NOMO-1 treated with DMSO at 0.1 percent for 48 hours (cell line): ENCODE measurements at regions not wholly inside any gene's neighbourhood (a gene's known extent, or its start where the extent isn't known, plus 50 kb on each side); places are given as distances from the start of the nearest gene placed in this dataset.
"Not testable (repeated sequence)": the region's sequence is repeated elsewhere in the genome, so short reads cannot be mapped to it uniquely, and the experiment has no call there.

Experiments
- DNase-seq: peaks from one replicate; lab custom pipeline; 2025; ENCODE audit not compliant: unreplicated experiment; lab: John Stamatoyannopoulos, UW

DNA sequence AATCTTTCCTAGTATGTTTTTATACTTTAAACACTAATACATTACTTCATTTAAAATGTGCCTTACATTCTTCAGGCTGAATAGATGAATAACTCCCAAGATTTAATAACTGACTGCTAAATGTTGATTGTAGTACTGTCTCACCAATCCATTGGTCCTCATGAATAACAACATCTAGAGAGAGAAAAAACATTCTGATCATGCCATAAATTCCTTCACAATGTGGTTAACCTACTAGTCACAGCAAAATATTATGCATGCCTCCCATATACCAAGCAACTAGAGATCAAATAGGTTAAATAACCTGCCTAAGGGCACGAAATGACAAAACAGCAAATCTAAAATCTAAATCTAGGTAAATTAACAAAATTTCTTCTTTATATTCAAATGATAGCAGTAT lies 66.2 kb downstream of the SYT15 start:
- DNase-seq: not testable (repeated sequence)

DNA sequence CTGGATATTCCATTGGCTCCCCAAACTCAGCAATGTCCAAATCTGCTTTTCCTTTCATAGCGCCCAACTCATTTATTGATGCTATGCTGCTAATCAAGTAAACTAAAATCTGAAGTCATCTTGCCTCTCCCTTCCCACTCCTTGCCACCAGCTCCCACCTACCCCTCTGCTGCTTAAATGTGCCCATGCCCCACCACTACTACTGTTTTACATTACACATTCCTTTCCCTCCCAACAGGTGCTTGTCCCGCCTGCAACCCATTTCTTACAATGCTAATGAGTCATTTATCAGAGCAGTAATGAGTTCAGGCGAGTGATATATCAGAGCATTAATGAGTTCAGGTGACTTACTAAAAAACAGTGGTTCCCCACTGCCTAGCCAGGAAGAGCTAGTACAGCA lies 67.2 kb downstream of the SYT15 start:
- DNase-seq: not testable (repeated sequence)

DNA sequence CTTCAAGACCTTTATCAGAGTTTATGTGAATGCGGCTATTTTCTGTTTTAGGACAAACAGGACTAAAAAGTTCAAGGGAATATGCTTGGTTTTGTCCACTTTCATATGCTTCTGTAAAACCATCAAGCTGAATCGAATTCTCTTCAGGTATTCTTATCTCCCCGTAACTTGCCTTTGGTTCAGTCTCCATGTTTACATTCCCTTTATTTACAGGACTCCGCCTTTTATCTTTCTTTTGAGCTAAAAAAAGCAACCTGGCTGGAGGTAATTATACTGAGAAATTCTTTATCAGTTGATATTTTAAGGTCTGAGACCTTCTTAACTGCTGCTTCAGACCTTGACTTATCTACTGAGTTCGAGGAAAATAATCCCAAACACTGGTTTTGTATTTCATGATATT lies 72.0 kb downstream of the SYT15 start:
- DNase-seq: not testable (repeated sequence)

DNA sequence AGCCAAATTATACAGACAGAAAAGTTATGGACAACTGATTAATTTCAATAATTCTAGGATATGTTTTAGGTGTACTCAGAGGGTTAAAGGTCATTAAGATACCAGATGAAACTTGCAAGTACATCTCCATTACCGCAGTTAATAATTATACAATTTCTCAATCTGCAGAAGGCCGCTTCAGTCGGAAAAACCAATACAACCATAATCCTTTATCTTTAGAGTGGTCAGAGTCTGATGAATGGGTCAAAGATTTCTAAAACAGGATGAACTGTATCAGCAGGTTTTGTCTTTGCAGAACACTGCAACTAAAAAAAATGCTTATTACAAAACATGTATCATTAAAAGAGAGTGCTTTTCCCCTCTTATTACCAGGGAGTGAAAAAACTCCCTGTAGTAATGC lies 78.5 kb downstream of the SYT15 start:
- DNase-seq: not testable (repeated sequence)

DNA sequence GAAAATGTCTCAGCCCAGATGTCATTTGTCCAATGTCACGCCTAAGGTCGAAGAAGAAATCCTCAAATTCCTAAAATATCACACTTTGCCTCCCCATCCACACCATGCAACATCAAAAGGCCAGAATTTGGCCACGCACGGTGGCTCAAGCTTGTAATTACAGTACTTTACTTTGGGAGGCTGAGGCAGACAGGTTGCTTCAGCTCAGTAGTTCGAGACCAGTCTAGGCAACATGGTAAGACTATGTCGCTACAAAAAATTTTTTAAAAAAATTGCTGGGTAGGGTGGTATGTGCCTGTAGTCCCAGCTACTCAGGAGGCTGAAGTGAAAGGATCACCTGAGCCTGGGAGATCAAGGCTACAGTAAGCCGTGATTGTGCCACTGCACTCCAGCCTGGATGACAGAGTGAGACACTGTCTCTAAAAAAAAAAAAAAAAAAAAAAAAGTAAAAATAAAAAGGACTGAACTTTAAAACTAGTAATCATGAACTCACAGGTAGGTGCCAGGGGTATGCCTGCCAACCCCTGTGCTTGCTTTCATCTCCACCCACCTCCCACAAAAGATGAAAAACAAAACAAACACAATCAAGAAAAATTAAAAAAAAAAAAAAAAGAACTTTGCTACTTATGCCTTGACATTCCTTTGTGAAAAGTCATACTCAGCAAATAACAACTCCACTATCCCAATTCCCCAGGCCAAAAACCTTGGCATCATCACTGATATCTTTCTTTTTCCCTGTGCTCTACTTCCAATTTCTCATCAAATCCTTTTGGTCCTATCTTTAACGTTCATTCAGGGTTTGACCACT lies 81.3 kb downstream of the SYT15 start:
- not testable (repeated sequence) for DNase-seq

DNA sequence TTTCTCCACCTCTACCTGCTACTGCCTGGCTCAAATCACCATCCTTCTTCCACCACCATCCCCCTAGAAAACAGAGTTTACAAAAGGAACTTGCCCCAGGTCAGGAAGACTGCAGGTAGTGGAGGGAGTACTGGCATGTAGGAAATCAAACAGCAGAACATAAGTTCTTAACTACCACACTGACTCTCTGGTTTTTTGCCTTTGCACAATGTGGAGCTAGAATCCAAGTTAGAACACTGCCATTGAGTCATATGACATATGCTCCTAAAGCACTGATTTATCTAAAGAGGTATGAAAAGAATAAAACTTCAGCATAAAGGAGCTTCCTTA lies 81.9 kb downstream of the SYT15 start:
- not testable (repeated sequence) for DNase-seq

DNA sequence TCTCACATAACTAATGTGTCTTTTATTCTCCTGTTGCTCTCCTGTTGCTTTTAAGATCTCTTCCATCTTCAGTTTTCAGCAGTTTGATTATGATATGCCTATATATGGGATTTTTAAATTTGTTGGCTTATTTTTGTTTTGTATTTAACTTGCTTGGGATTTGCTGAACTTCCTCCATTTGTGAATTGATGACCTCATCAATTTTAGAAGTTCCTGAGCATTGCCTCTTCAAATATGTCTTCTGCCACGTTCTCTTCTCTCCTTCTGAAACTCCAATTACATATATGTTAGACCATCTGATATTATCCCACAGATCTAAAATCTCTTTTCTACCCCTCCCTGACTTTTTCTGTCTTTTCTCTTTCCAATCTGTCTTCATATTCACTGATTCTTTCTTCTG lies 86.6 kb downstream of the SYT15 start:
- not testable (repeated sequence) for DNase-seq

DNA sequence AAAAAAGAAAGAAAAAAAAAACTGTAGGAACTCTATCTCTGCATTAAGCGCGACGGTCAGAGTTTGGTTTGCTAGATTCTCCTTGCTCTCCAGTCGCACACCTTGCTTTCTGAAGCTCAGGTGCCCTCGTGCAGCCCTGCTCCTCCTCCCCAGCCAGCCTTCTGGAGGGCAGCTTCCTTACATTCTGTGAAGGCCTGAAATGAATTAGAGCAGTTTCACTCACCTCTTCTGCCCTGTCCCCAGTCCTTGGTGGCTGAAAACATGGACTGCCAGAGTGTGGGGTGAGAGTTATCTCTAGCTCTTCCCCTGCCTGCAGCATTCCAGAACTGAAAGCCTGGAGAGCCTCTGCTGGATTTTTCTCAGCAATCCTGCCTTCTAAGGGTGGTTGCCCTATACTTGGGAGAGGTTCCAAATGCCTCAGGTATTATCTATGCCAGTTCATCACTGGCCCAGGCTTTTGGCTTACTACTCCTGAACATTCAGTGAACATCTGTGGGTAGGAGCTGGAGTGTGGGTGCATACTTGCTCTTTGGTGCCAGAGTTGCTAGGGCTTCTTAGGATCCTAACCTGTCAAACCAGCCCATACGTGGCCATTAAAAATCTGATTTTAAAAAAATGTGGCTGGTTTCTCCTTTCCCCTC lies 89.5 kb downstream of the SYT15 start:
- DNase-seq: not testable (repeated sequence)

DNA sequence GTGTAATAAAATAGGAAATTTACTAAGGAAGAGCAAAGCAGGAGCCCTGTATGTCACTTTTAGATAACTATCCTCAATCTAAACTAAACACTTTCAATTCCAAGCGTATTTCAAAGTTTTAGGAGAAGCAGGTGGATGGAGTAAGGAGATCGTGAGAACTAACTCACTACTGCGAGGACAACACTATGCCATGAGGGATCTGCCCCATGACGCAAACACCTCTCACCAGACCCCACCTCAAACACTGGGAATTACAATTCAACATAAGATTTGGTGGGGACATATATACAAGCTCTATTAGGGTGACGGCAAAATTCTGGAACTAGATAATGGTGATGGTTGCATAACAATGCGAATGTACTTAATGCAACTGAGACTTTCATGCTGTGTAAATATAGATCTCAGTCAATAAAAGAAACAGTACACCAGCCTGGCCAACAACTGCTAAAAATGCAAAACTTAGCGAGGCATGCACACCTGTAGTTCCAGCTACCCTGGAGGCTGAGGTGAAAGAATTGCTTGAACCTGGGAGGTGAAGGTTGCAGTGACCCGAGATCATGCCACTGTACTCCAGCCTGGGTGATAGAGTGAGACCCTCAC lies 99.0 kb downstream of the SYT15 start:
- not testable (repeated sequence) for DNase-seq

DNA sequence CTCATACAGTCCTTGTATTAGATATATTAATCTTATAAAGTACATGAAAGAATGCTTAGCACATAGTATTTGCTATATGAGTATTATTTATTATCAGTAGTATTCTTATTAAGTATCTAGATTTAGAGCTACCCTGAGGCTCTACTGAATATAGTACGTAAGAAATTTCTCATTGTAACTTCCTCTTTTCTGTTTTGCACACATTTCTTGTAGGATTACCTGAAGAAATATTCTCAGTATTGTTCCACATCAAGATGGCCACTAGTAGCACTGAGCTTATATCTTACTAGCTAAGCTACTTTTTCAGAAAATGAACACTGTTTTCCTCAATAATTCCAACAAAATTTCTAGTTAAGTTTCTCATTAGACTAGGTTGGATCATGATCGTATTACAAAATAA lies 112.5 kb downstream of the SYT15 start:
- DNase-seq: not testable (repeated sequence)

DNA sequence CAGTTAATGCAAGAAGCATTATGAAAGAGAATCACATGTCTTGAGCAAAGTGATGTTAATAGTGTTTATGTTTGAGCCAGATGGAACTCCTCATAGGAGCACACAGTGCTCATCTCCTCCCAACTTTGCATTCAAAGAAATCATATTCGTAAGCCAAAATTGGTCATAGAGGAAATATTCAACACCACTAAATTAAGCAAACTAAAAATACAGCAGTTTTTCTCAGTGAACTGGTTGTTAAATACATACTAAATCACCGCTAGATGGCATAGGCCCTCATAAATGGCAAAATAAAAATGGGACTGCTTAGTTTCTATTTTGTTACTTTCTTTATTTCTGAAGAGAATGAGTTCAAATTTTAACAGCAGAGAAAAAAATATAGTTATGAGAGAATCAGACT lies 114.3 kb downstream of the SYT15 start:
- DNase-seq: not testable (repeated sequence)

DNA sequence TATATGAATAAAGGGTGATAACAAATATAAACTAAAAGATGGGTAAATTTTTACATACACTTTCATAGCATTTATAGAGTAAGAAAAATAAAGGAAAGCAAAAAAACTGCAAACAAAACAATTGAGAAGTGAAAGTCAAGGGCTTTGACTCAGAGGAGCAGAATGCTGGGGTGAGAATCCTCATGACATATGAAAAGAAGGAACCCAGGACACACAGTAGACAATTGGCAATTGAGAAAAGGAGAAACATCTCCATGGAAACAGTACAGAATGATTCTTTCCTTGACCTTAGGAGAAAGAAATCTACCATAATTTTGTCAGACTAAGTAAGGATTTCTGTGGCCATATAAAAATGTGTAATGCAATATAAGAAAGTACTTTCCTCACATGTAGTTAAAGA lies 138.3 kb downstream of the SYT15 start:
- not testable (repeated sequence) for DNase-seq

DNA sequence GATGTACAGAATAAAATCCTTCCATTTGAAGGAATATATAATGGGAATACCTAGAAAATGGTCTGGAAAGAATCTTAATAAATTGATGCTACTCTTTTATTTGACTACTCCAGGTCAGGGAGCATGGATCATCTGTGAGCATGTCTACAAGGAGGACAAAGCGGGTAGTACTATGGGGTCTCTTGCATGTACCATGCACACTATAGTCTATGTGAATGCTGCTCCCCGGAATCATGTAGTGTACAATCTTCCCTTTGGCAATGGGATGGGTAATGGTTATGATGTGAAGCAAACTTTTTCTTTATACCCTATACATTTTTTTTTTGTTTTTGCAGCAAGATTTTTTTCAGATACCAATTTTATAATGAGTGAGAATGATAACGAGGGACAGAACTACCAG lies 139.1 kb downstream of the SYT15 start:
- not testable (repeated sequence) for DNase-seq

DNA sequence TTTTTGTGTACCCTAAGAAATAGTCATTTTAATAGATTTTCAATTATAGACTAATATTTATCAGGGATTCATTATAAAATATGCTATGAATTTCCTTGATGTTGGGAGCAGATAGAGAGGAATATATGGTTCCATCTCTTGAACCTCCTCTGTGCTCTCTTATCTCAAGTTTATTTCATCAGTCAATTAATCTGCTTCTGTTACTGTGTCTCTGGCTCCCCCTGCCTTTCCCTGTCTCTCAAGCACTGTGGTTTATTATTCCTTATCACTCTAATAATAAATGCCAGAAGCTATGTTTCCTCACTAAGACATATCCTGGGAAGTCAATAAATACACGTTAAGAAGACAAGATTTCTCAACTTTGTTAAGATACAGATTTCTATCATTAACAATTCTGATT lies 141.5 kb downstream of the SYT15 start:
- not testable (repeated sequence) for DNase-seq

DNA sequence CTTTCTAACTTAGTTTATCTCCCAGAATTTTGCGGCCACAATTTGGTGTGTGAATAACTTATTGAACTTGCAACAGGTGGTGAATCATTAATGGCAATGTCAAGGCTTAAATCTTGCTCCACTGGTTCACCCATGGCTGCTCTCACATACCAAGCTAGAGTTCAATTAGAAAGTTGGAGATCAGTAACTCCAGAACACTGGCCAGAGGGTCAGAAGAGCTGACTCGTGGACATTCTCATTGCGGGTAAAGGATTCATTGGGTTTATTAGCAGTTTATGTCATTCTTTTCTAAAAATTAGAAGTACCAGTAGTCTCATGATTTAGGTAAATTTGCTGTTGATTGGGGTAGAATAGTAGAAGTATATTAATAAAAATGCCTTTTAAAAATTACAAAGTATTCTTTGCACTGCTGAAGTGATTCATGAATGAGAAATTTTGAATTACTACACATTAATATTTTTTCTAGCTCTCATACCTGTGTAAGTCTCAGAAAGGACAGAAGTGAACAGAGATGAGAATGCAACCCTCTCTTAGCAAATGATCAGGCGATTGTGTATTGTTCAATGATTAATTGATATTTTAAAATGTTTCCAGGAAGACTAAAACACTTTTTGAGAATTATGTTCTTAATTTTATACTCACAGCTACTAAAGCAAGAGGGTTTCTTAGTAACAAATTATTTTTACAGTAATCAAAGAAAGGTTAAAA lies 142.0 kb downstream of the SYT15 start:
- DNase-seq: not testable (repeated sequence)

DNA sequence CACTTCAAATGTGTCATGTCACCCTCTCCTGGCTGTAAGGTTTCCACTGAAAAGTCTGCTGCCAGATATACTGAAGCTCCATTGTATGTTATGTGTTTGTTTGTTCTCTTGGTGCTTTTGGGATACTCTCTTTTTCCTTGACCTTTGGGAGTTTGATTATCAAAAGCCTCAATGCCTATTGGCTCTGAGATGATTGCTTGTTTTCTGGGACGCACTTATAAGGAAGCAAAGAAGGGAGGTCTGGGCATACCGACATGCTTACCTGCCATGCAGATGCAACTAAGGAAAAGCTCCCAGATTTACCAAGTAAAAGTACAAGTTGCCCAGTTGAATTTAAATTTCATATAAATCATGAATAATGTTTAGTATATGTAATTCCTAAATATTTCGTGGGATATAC lies 145.3 kb downstream of the SYT15 start:
- not testable (repeated sequence) for DNase-seq

DNA sequence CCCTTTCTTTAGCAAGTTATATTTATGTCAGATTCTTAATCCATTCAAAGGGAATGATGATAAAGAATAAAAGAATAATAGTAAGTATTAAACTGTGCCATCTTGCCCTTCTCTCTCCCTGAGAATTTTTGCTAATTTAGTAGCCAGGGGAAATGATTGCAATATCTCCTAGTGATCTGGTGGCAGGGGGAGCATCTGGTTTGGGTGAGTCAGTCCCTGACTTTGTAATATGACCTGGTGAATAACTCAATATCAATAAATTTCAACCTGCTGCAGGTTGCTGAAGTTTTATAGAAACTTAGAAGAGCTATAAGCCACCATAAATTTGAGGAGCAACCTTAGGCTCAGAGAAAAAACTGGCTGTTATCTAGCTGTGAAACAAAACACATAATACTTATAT lies 149.4 kb downstream of the SYT15 start:
- DNase-seq: not testable (repeated sequence)

DNA sequence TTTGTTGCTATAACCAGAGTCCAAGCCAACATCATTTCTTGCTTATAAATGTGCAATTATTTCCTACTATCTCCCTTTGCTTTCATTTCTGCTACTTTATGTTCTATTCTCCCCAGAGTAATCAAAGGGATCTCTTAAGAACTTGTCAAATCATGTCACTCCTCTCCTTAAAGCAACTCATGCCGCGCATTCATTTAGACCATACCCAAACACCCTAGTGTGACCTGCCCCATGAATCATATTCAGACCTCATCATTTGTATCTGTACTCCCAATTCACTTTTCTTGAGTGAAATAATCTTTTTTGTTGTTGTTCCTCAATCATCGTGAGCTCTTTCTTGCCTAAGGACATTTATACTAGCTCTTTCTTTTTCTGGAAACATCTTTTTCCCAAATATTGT lies 151.8 kb downstream of the SYT15 start:
- DNase-seq: not testable (repeated sequence)

DNA sequence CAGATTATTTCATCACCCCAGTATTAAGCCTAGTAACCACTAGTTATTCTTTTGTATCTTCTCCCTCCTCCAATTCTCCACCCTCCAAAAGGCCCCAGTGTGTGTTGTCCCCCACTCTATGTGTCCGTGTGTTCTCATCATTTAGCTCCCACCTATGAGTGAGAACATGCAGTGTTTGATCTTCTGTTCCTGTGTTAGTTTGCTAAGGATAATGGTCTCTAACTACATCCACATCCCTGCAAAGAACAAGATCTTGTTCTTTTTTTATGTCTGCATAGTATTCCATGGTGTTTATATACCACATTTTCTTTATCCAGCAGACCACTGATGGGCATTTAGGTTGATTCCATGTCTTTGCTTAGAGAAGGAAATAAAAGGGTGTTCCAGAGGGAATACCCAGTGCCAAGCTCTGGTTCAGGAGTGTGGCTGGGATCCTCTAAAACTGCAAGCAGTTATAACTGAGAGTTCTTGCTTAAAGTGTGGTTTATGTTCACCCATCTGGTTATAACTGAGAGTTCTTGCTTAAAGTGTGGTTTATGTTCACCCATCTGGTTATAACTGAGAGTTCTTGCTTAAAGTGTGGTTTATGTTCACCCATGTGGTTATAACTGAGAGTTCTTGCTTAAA lies 154.8 kb downstream of the SYT15 start:
- not testable (repeated sequence) for DNase-seq

DNA sequence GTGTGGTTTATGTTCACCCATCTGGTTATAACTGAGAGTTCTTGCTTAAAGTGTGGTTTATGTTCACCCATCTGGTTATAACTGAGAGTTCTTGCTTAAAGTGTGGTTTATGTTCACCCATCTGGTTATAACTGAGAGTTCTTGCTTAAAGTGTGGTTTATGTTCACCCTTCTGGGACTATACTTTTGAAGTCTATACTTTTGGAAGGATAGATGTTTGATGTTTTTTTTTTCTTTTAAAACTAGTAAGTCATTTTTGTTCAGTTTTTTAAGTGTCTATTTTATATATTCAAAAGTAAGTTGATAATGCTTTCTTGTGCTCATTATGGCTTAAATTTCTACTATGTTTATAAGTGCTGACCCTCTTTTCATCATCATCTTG lies 155.3 kb downstream of the SYT15 start:
- DNase-seq: not testable (repeated sequence)

DNA sequence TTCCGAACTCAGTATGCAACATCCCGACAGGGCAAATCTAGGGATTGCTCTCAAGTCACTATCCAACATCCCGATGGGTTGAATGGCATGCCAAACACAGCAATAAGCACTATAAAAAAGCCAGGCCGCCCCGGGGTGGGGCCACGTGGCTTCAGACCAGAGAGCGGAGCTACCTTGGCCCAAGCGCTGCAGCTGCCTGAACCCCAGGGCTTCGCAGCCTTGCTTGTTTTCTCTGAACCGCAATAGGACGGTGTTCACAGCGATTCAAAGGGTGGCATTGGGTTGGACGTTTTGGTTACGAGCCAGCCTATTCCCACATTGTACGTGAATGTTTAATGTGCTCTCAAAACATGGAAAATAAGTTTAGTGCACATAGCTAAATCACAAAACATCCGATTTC lies 161.0 kb downstream of the SYT15 start:
- DNase-seq: not testable (repeated sequence)
